Endothelial cell of umbilical vein (primary cell): ENCODE measurements at regions not wholly inside any gene's neighbourhood (a gene's known extent, or its start where the extent isn't known, plus 50 kb on each side); places are given as distances from the start of the nearest gene placed in this dataset.
"Not testable (repeated sequence)": the region's sequence is repeated elsewhere in the genome, so short reads cannot be mapped to it uniquely, and the experiment has no call there.

Source experiments
- CTCF ChIP-seq, 2 donors: IDR thresholded peaks; 1 replicate in 1 of 2; 2 replicates in 1 of 2; pipeline ENCODE4 v1.5.1; 2011; ENCODE audit warnings: low read length in 2 of 2, mild to moderate bottlenecking in 2 of 2, moderate library complexity in 2 of 2, control low read depth in 1 of 2, inconsistent platforms in 1 of 2, low read depth in 1 of 2; ENCODE audit not compliant: insufficient read depth in 1 of 2; ENCODE audit errors: extremely low read depth in 1 of 2
- MAX ChIP-seq: IDR thresholded peaks from 2 replicates; pipeline ENCODE4 v1.6.1; 2011; ENCODE audit not compliant: insufficient read depth, insufficient read length
- POLR2A ChIP-seq: IDR thresholded peaks from 2 replicates; pipeline ENCODE4 v1.6.1; 2012; ENCODE audit warnings: low read depth, mild to moderate bottlenecking, control low read depth, low read length
- POLR2AphosphoS5 ChIP-seq: IDR thresholded peaks from 2 replicates; pipeline ENCODE4 v1.6.1; 2012; ENCODE audit warnings: low read depth, mild to moderate bottlenecking, control low read depth, low read length, moderate library complexity; ENCODE audit not compliant: insufficient read depth

- TF ChIP-seq CTCF (IDR thresholded peaks at IDR 0.05; ENCODE audit: extremely low read depth in 1 of 2, insufficient read depth in 1 of 2, low read depth in 1 of 2, low read length in 2 of 2); POLR2A; POLR2AphosphoS5; MAX: not testable (repeated sequence)
Observed at GRCh38 chr16:29137894-29138662, 153.2 kb downstream of the LAT start.
